ENCODE measurements at regions not wholly inside any gene's neighbourhood (a gene's known extent, or its start where the extent isn't known, plus 50 kb on each side); places are given as distances from the start of the nearest gene placed in this dataset.

GRCh38 chr9:107685901-107686300, 196.3 kb upstream of the KLF4 start:
- DNase-seq (ENCODE audit: low read depth): no peak

GRCh38 chr9:107685376-107685775, 195.8 kb upstream of the KLF4 start:
- DNase-seq (ENCODE audit: low read depth): no peak

GRCh38 chr9:107684224-107684623, 194.7 kb upstream of the KLF4 start:
- DNase-seq (ENCODE audit: low read depth): no peak

GRCh38 chr9:107683566-107683965, 194.0 kb upstream of the KLF4 start:
- no peak for DNase-seq (ENCODE audit: low read depth)

GRCh38 chr9:107681988-107682387, 192.4 kb upstream of the KLF4 start:
- DNase-seq (ENCODE audit: low read depth): no peak

- no peak for DNase-seq (ENCODE audit: low read depth)
Measured at GRCh38 chr9:107675351-107676259, 186.0 kb upstream of the KLF4 start.

- no peak for DNase-seq (ENCODE audit: low read depth)
Measured at GRCh38 chr9:107674721-107675277, 185.2 kb upstream of the KLF4 start.

GRCh38 chr9:107673861-107674720, 184.5 kb upstream of the KLF4 start:
- no peak for DNase-seq (ENCODE audit: low read depth)

GRCh38 chr9:107671588-107671987, 182.0 kb upstream of the KLF4 start:
- DNase-seq (ENCODE audit: low read depth): no peak

- DNase-seq (ENCODE audit: low read depth): no peak
Measured at GRCh38 chr9:107669422-107669821, 179.9 kb upstream of the KLF4 start.

- no peak for DNase-seq (ENCODE audit: low read depth)
Measured at GRCh38 chr9:107667231-107668070, 177.9 kb upstream of the KLF4 start.

- no peak for DNase-seq (ENCODE audit: low read depth)
Measured at GRCh38 chr9:107665057-107665456, 175.5 kb upstream of the KLF4 start.

GRCh38 chr9:107660976-107661375, 171.4 kb upstream of the KLF4 start:
- DNase-seq (ENCODE audit: low read depth): no peak

- no peak for DNase-seq (ENCODE audit: low read depth)
Measured at GRCh38 chr9:107653263-107653821, 163.8 kb upstream of the KLF4 start.

GRCh38 chr9:107650995-107651394, 161.4 kb upstream of the KLF4 start:
- DNase-seq (ENCODE audit: low read depth): no peak

GRCh38 chr9:107650321-107650720, 160.8 kb upstream of the KLF4 start:
- DNase-seq (ENCODE audit: low read depth): no peak

GRCh38 chr9:107648153-107648715, 158.7 kb upstream of the KLF4 start:
- DNase-seq (ENCODE audit: low read depth): no peak

- DNase-seq (ENCODE audit: low read depth): no peak
Measured at GRCh38 chr9:107647611-107648010, 158.0 kb upstream of the KLF4 start.

GRCh38 chr9:107647141-107647540, 157.6 kb upstream of the KLF4 start:
- no peak for DNase-seq (ENCODE audit: low read depth)

GRCh38 chr9:107645464-107645833, 155.9 kb upstream of the KLF4 start:
- no peak for DNase-seq (ENCODE audit: low read depth)
